ENCODE measurements at regions not wholly inside any gene's neighbourhood (a gene's known extent, or its start where the extent isn't known, plus 50 kb on each side); places are given as distances from the start of the nearest gene placed in this dataset.

DNA sequence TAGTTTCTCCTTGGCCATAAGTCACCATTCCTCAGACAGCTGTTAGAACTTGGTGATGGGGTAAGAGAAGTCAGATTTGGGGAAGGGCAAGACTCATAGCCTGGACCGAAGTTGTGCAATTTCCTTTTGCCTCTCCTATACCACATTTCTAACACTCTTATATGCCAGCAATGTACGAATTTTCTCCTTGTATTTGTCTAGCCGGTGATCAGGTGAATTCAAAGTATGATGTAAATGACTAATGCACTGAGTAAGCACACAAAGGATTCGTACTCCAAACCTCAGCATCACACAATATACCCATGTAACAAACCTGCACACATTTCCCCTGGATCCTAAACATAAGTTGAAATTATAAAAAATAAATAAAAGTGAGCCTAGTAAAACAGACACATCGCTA, 1143.5 kb upstream of the CELF4 start:
- no peak for TF ChIP-seq POLR2A (IDR thresholded peaks at IDR 0.05)
- TF ChIP-seq, protein P1, sequence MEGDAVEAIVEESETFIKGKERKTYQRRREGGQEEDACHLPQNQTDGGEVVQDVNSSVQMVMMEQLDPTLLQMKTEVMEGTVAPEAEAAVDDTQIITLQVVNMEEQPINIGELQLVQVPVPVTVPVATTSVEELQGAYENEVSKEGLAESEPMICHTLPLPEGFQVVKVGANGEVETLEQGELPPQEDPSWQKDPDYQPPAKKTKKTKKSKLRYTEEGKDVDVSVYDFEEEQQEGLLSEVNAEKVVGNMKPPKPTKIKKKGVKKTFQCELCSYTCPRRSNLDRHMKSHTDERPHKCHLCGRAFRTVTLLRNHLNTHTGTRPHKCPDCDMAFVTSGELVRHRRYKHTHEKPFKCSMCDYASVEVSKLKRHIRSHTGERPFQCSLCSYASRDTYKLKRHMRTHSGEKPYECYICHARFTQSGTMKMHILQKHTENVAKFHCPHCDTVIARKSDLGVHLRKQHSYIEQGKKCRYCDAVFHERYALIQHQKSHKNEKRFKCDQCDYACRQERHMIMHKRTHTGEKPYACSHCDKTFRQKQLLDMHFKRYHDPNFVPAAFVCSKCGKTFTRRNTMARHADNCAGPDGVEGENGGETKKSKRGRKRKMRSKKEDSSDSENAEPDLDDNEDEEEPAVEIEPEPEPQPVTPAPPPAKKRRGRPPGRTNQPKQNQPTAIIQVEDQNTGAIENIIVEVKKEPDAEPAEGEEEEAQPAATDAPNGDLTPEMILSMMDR (IDR thresholded peaks at IDR 0.05), result no peak

Data from Peyer's patch (tissue), 4 donors.